SK-N-SH (cell line): ENCODE measurements at regions not wholly inside any gene's neighbourhood (a gene's known extent, or its start where the extent isn't known, plus 50 kb on each side); places are given as distances from the start of the nearest gene placed in this dataset.

Experiments
- CTCF ChIA-PET: fragments of 300-600, 350-600 bp; formaldehyde crosslinking; extraction: SDS; loops from one replicate; lab custom pipeline; 2021; lab: Yijun Ruan, JAX
- POLR2A ChIA-PET: fragments of 350-600 bp; sonication (Branson Sonifier 250); formaldehyde crosslinking; extraction: SDS; loops from one replicate; lab custom pipeline; 2020; ENCODE audit warnings: antibody characterized with exemption, inconsistent platforms; lab: Yijun Ruan, JAX
- DNase-seq: peaks from one replicate; pipeline ENCODE4 v3.0.0; 2012
- H2AFZ ChIP-seq: fragments of 200-600 bp; sonication (generic); 2 replicates; pipeline ENCODE4 v1.8.1; 2016; ENCODE audit warnings: antibody characterized with exemption, mild to moderate bottlenecking, low read depth
- H3F3A ChIP-seq: fragments of 200-600 bp; sonication (generic); replicated peaks from 2 replicates; pipeline ENCODE3; 2016; ENCODE audit warnings: antibody characterized with exemption, mild to moderate bottlenecking; ENCODE audit not compliant: insufficient read depth
- H3K27ac ChIP-seq, 2 experiments: fragments of 200-500 bp in 1 of 2; fragments of 200-600 bp in 1 of 2; sonication (Bioruptor generic) in 1 of 2; sonication (generic), shearing (Covaris generic) in 1 of 2; 2 replicates each; pipeline versions ENCODE4 v1.5.1 to v1.6.1; 2014 to 2016; ENCODE audit warnings: low read depth in 2 of 2, inconsistent platforms in 1 of 2, low read length in 1 of 2, mild to moderate bottlenecking in 1 of 2, mixed read lengths in 1 of 2
- H3K27me3 ChIP-seq: fragments of 200-600 bp; sonication (generic), shearing (Covaris generic); 2 replicates; pipeline ENCODE4 v1.6.1; 2016; ENCODE audit warnings: mixed run types; ENCODE audit not compliant: insufficient read depth
- H3K36me3 ChIP-seq, 2 experiments: fragments of 200-500 bp in 1 of 2; fragments of 200-600 bp in 1 of 2; sonication (Bioruptor generic) in 1 of 2; sonication (generic) in 1 of 2; replicated peaks in 1 of 2; 2 replicates each; pipeline versions ENCODE3 to v1.5.1; 2014 to 2016; ENCODE audit warnings: low read length in 1 of 2, mild to moderate bottlenecking in 1 of 2; ENCODE audit not compliant: insufficient read depth in 2 of 2, control insufficient read depth in 1 of 2
- H3K4me1 ChIP-seq, 2 experiments: fragments of 200-500 bp in 1 of 2; fragments of 200-600 bp in 1 of 2; sonication (Bioruptor generic) in 1 of 2; sonication (generic), shearing (Covaris generic) in 1 of 2; 2 replicates each; pipeline versions ENCODE4 v1.5.1 to v1.6.1; 2014 to 2016; ENCODE audit warnings: low read depth in 1 of 2, low read length in 1 of 2, mixed run types in 1 of 2; ENCODE audit not compliant: insufficient read depth in 2 of 2, control insufficient read depth in 1 of 2
- H3K4me2 ChIP-seq: fragments of 200-600 bp; sonication (generic), shearing (Covaris generic); 2 replicates; pipeline ENCODE4 v1.6.1; 2017; ENCODE audit warnings: mixed run types
- H3K4me3 ChIP-seq, 2 experiments: fragments of 200-500 bp in 1 of 2; fragments of 200-600 bp in 1 of 2; sonication (Bioruptor generic) in 1 of 2; sonication (generic), shearing (Covaris generic) in 1 of 2; 2 replicates each; pipeline versions ENCODE4 v1.5.1 to v1.8.1; 2014 to 2016; ENCODE audit warnings: low read depth in 2 of 2, inconsistent platforms in 1 of 2, low read length in 1 of 2, mild to moderate bottlenecking in 1 of 2, mixed read lengths in 1 of 2, moderate library complexity in 1 of 2
- H3K79me2 ChIP-seq: fragments of 200-600 bp; sonication (generic); 2 replicates; pipeline ENCODE4 v1.8.1; 2017; ENCODE audit warnings: mild to moderate bottlenecking; ENCODE audit not compliant: insufficient read depth
- H3K9ac ChIP-seq: fragments of 200-600 bp; sonication (generic); 2 replicates; pipeline ENCODE4 v1.6.1; 2017; ENCODE audit warnings: mixed run types
- H3K9me2 ChIP-seq: fragments of 200-600 bp; sonication (generic); 2 replicates; pipeline ENCODE4 v1.6.1; 2017; ENCODE audit warnings: mixed run types
- H3K9me3 ChIP-seq: fragments of 200-600 bp; sonication (generic); 2 replicates; pipeline ENCODE4 v1.6.1; 2017; ENCODE audit warnings: mixed run types, mild to moderate bottlenecking, moderate library complexity
- H4K20me1 ChIP-seq: fragments of 200-600 bp; sonication (generic); 2 replicates; pipeline ENCODE4 v1.6.1; 2017; ENCODE audit warnings: mild to moderate bottlenecking, mixed run types; ENCODE audit not compliant: insufficient read depth
- ELF1 ChIP-seq: IDR thresholded peaks from 2 replicates; pipeline ENCODE4 v1.4.0; 2012
- FOSL2 ChIP-seq: IDR thresholded peaks from 2 replicates; pipeline ENCODE4 v1.4.0; 2012; ENCODE audit warnings: low read depth, mild to moderate bottlenecking, moderate library complexity, borderline replicate concordance
- FOXJ3 ChIP-seq: sonication (generic); formaldehyde crosslinking; IDR thresholded peaks from 2 replicates; pipeline ENCODE4 v1.5.1; 2020; ENCODE audit warnings: mild to moderate bottlenecking, missing genetic modification reagents
- FOXM1 ChIP-seq: IDR thresholded peaks from 2 replicates; pipeline ENCODE4 v1.4.0; 2012; ENCODE audit warnings: low read depth, mild to moderate bottlenecking
- IRF3 ChIP-seq: fragments of 150-350 bp; IDR thresholded peaks from 2 replicates; pipeline ENCODE4 v1.6.1; 2016; ENCODE audit warnings: mild to moderate bottlenecking, low read depth, low read length
- JUND ChIP-seq: IDR thresholded peaks from 2 replicates; pipeline ENCODE4 v1.4.0; 2012
- MEF2A ChIP-seq: IDR thresholded peaks from 2 replicates; pipeline ENCODE4 v1.4.0; 2012; ENCODE audit warnings: low read depth, borderline replicate concordance
- NFIC ChIP-seq: IDR thresholded peaks from 2 replicates; pipeline ENCODE4 v1.4.0; 2012; ENCODE audit warnings: borderline replicate concordance
- NRF1 ChIP-seq: IDR thresholded peaks from 2 replicates; pipeline ENCODE4 v1.6.1; 2012; ENCODE audit warnings: low read depth, mild to moderate bottlenecking, low read length
- RAD21 ChIP-seq: IDR thresholded peaks from 2 replicates; pipeline ENCODE4 v1.6.1; 2012; ENCODE audit warnings: mild to moderate bottlenecking, low read length
- RFX5 ChIP-seq: IDR thresholded peaks from 2 replicates; pipeline ENCODE4 v1.6.1; 2012; ENCODE audit warnings: mild to moderate bottlenecking, improper control_type of control experiment, low read length
- RXRA ChIP-seq: IDR thresholded peaks from 2 replicates; pipeline ENCODE4 v1.4.0; 2012; ENCODE audit warnings: low read depth, mild to moderate bottlenecking, borderline replicate concordance
- SIN3A ChIP-seq: IDR thresholded peaks from 2 replicates; pipeline ENCODE4 v1.6.1; 2012; ENCODE audit warnings: low read depth, mild to moderate bottlenecking, low read length, moderate library complexity, borderline replicate concordance
- SMC3 ChIP-seq: IDR thresholded peaks from 2 replicates; pipeline ENCODE4 v1.6.1; 2012; ENCODE audit warnings: low read depth, low read length, improper control_type of control experiment
- TAF1 ChIP-seq: IDR thresholded peaks from 2 replicates; pipeline ENCODE4 v1.6.1; 2012; ENCODE audit warnings: low read depth, mild to moderate bottlenecking, low read length, moderate library complexity, borderline replicate concordance
- TCF12 ChIP-seq: IDR thresholded peaks from 2 replicates; pipeline ENCODE4 v1.4.0; 2012
- USF1 ChIP-seq: IDR thresholded peaks from 2 replicates; pipeline ENCODE4 v1.4.0; 2012; ENCODE audit warnings: low read depth, borderline replicate concordance
- USF2 ChIP-seq: fragments of 150-350 bp; IDR thresholded peaks from 2 replicates; pipeline ENCODE4 v1.6.1; 2017; ENCODE audit warnings: antibody characterized with exemption, low read length, low read depth, borderline replicate concordance
- WGBS: methylation state at CpG from one replicate; pipeline ENCODE4 v1.1.6; 2017; ENCODE audit warnings: low lambda C conversion rate; 5-methylcytosine and 5-hydroxymethylcytosine counted together
- TF ChIP-seq, protein P1 (sequence below): IDR thresholded peaks from 2 replicates; pipeline ENCODE4 v1.4.0; 2012; ENCODE audit warnings: low read depth
- TF ChIP-seq, protein P2 (sequence below): IDR thresholded peaks from 2 replicates; pipeline ENCODE4; 2012
- TF ChIP-seq, protein P3 (sequence below): IDR thresholded peaks from 2 replicates; pipeline ENCODE4 v1.4.0; 2012; ENCODE audit warnings: low read depth, borderline replicate concordance

GRCh38 chr20:55116598-55116997 lies 641.2 kb downstream of the DOK5 start:
- CTCF ChIA-PET = no interaction called here
- no peak for TF ChIP-seq SMC3
- no peak for TF ChIP-seq FOXM1
- no peak for TF ChIP-seq RXRA
- TF ChIP-seq USF2 = no peak
- no peak for TF ChIP-seq TAF1
- TF ChIP-seq, protein P1, sequence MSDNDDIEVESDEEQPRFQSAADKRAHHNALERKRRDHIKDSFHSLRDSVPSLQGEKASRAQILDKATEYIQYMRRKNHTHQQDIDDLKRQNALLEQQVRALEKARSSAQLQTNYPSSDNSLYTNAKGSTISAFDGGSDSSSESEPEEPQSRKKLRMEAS = no peak
- TF ChIP-seq FOSL2 = no peak
- TF ChIP-seq IRF3 = no peak
- TF ChIP-seq, protein P2, sequence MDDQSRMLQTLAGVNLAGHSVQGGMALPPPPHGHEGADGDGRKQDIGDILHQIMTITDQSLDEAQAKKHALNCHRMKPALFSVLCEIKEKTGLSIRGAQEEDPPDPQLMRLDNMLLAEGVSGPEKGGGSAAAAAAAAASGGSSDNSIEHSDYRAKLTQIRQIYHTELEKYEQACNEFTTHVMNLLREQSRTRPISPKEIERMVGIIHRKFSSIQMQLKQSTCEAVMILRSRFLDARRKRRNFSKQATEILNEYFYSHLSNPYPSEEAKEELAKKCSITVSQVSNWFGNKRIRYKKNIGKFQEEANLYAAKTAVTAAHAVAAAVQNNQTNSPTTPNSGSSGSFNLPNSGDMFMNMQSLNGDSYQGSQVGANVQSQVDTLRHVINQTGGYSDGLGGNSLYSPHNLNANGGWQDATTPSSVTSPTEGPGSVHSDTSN = no peak
- TF ChIP-seq RFX5 = no peak
- TF ChIP-seq ELF1 = no peak
- TF ChIP-seq FOXJ3 = no peak
- no peak for TF ChIP-seq RAD21
- TF ChIP-seq, all 33 proteins: peak for 0
- 20% methylated on average over 4 of the region's 4 CpGs for WGBS

DNA sequence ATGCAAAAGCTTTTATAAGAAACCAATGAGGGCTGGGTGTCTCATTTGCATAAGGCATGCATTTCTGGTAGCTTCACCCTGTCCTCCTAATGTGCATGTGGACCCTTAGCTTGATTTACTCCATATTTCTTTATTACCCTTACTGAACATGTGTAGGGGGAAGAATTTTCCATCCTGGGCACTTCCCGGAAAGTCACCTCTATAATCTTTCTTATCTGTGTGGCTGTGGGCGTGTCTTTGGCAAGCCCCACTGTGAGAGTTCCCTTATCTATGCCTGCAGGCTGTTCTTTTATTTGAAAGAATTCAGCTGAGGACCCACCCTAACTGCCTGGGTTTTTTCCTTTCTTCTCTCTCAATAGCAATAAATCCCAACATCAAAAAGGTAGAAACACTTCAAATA lies 627.8 kb downstream of the DOK5 start:
- no peaks in the 10 kb centered on the region for H4K20me1 ChIP-seq
- no peak overlapping the region for H3K4me2 ChIP-seq
- no peak overlapping the region for H2AFZ ChIP-seq
- no peak for DNase-seq
- H3K9me3 ChIP-seq = no peaks in the 10 kb centered on the region
- ChIA-PET CTCF (no interaction called here), POLR2A (no interaction called here)
- no peaks in the 10 kb centered on the region for H3K27me3 ChIP-seq
- 38% methylated on average over 2 of the region's 2 CpGs for WGBS
- no peak overlapping the region for H3K9ac ChIP-seq
- H3K27ac ChIP-seq = no peak overlapping the region
- H3K4me3 ChIP-seq = no peak overlapping the region
- H3K36me3 ChIP-seq = no peaks in the 10 kb centered on the region
- no peaks in the 10 kb centered on the region for H3K9me2 ChIP-seq
- no peaks in the 10 kb centered on the region for H3K79me2 ChIP-seq
- H3K4me1 ChIP-seq = no peaks in the 10 kb centered on the region
- no peaks in the 10 kb centered on the region for H3F3A ChIP-seq
- TF ChIP-seq USF1 (no peak), JUND (no peak), RXRA (no peak), TCF12 (no peak), NFIC (no peak), IRF3 (no peak), MEF2A (no peak), SMC3 (no peak), NRF1 (no peak), SIN3A (no peak)
- TF ChIP-seq, protein P3, sequence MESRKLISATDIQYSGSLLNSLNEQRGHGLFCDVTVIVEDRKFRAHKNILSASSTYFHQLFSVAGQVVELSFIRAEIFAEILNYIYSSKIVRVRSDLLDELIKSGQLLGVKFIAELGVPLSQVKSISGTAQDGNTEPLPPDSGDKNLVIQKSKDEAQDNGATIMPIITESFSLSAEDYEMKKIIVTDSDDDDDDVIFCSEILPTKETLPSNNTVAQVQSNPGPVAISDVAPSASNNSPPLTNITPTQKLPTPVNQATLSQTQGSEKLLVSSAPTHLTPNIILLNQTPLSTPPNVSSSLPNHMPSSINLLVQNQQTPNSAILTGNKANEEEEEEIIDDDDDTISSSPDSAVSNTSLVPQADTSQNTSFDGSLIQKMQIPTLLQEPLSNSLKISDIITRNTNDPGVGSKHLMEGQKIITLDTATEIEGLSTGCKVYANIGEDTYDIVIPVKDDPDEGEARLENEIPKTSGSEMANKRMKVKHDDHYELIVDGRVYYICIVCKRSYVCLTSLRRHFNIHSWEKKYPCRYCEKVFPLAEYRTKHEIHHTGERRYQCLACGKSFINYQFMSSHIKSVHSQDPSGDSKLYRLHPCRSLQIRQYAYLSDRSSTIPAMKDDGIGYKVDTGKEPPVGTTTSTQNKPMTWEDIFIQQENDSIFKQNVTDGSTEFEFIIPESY = no peak
- TF ChIP-seq, protein P2 = no peak

More at GRCh38 chr20:55116598-55116997, 641.2 kb downstream of the DOK5 start:
- no peak overlapping the region for H3K9ac ChIP-seq
- no peak overlapping the region for H3K4me2 ChIP-seq
- H3K79me2 ChIP-seq = no peaks in the 10 kb centered on the region
- no peaks in the 10 kb centered on the region for H3K36me3 ChIP-seq
- no peaks in the 10 kb centered on the region for H3K9me3 ChIP-seq
- H3K9me2 ChIP-seq = no peaks in the 10 kb centered on the region
- H2AFZ ChIP-seq = no peak overlapping the region
- POLR2A ChIA-PET = no interaction called here
- no peak overlapping the region for H3K27ac ChIP-seq
- DNase-seq = no peak
- no peak overlapping the region for H3K4me3 ChIP-seq
- H3F3A ChIP-seq = no peaks in the 10 kb centered on the region
- no peaks in the 10 kb centered on the region for H3K4me1 ChIP-seq
- no peaks in the 10 kb centered on the region for H3K27me3 ChIP-seq
- H4K20me1 ChIP-seq = no peaks in the 10 kb centered on the region
